ENCODE measurements at regions not wholly inside any gene's neighbourhood (a gene's known extent, or its start where the extent isn't known, plus 50 kb on each side); places are given as distances from the start of the nearest gene placed in this dataset.

- TF ChIP-seq EP300 (IDR thresholded peaks at IDR 0.05) (no peak), CTCF (IDR thresholded peaks at IDR 0.05) (no peak)
Measured at GRCh38 chr14:97380539-97380941, 583.4 kb downstream of the VRK1 start.
